ENCODE measurements at regions not wholly inside any gene's neighbourhood (a gene's known extent, or its start where the extent isn't known, plus 50 kb on each side); places are given as distances from the start of the nearest gene placed in this dataset.
"Not testable (repeated sequence)": the region's sequence is repeated elsewhere in the genome, so short reads cannot be mapped to it uniquely, and the experiment has no call there.

DNA sequence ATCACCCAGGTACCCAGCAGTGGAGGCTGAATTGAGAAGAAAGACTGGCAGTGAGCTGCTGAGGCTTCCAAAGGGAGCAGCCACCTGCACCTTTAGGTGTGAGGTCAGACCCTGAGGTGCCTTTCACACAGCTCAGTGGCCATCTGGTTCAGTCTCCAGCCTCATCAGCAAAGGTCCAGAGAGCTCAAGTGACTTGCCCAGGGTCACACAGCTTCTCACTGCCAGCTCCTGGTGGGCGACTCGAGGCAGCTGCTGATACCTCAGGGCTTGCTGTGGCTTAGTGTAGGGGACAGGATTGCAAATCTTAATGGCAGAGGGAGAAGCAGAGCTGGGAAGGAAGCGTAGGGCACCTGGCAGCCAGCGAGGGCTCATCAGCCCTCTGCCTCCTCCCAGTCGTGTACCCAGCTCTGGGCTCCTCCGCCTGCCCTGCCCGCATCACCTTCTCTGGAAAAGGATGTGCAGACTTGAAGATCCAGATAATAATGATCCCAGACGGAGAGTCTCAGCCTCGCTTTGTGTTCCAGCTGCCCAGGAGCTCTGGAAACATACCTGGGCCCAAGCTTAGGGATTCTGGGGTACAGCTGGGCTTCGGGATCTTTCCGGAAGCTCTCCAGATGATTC lies 165.3 kb upstream of the GSE1 start:
- DNase-seq: no peak

DNA sequence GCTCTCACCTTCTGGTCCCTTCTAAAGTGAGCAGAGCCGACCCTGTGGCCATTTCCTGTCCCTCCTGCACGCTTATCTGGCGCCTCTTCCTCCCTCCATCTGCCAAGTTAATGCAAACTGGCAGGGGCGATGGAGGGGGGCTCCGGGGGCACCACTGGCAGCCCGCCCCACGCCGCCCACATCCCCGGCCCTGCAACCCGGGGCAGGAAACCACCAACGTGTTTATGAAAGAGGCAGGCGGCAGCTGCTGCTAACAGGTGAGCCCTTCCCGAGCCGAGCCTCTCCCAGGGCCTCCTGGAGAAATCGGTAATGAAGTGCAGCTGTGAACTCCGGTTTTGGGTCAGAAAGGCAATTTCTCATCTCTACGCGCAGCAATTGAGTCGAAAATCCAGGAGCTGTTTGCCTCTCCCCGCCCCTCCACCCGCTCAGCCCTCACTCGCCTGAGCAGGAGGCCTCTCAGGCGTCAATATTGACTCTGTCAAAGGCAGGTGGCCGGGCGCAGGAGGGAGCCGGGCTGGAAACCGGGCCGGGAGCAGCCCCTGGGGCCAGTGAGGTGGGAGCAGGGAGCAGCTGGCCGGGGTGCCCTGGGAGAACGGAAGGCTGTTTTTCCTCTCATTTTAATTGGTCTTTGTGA lies 164.4 kb upstream of the GSE1 start:
- no peak for DNase-seq

DNA sequence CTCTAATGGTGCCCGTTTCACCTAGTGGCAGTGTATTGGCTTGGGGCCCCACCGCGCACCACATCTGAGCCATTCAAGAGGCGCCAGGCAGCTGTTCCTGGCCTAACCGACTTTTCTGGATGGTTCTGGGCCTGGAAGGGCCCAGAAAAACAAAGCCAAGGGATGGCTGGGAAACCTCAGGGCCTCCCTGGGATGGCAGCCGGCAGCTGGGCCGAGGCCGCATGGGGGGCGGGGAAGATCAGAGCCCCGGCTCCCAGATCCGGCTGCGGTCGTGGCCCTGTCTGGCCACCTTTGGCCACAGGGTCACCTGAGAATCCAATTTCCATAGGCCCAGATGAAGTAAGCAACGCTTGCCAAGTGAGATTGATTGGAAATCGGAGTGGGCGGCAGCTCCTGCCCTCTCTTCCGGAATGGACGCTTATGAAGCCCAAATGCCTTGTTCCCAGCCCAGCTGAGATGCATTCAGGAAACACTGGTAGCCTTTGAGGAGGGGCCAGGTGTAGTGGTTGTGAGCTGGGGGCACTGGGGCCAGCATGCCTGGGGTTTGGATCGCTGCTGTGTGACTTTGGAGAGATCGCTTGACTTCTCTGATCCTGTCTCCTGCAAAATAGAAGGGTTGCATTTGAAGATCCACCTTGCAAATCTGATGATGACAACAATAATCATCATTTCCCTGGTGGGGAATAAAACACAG lies 163.8 kb upstream of the GSE1 start:
- DNase-seq: no peak

DNA sequence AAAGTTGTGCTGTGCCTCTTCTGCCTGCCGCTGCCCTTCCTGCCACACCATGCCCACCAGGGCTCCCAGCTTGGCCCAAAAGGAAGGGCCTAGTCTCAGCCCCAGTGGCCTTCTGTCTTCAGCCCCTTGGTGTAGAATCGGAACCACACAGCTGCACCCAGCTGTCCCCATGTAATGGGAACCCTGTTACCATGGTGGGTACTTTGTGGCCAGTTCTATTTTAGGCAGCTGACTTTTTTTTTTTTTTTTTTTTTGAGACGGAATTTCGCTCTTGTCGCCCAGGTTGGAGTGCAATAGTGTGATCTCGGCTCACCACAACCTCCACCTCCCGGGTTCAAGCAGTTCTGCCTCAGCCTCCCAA lies 163.3 kb upstream of the GSE1 start:
- DNase-seq: no peak

DNA sequence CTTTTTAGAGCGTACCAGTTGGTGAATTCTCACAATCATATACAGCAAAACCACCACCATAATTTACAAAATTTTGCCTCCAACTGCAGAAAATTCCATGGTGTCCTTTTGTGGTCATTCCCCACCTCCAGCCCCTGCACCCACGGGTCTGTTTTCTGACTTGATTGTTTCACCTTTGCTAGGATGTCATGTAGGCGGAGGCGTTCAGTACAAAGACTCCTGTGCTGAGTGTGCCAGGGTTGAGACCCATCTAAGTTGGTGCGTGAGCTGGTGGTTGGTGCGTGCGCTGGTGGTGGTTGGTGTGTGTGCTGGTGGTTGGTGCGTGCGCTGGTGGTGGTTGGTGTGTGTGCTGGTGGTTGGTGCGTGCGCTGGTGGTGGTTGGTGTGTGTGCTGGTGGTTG lies 162.0 kb upstream of the GSE1 start:
- not testable (repeated sequence) for DNase-seq

DNA sequence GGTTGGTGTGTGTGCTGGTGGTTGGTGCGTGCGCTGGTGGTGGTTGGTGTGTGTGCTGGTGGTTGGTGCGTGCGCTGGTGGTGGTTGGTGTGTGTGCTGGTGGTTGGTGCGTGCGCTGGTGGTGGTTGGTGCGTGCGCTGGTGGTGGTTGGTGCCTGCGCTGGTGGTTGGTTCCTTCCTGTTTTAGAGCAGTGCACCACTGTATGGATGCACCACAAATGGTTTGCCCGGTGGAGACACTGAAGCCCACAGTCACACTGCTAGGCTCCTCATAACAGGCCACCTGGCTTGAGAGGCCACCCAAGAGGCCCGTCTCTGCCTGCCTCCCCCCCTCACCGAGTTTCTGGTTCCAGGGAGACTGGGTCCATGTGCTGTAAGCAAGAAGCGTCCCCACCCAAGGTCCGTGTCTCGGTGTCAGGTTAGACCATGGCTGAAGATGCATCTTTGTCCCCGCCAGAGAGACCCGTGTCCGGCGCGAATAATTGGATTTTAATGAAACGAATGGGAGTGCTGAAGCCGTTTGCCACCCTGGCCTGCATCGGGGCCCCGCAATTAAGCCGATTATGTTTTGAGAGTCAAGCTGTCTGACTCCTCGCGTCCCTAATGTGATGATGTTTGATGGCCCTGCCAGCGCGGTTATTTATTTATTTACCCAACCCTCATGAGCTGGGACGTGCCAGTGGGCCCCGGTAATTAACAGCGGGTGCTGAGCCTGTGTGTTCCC lies 161.3 kb upstream of the GSE1 start:
- no peak for DNase-seq

DNA sequence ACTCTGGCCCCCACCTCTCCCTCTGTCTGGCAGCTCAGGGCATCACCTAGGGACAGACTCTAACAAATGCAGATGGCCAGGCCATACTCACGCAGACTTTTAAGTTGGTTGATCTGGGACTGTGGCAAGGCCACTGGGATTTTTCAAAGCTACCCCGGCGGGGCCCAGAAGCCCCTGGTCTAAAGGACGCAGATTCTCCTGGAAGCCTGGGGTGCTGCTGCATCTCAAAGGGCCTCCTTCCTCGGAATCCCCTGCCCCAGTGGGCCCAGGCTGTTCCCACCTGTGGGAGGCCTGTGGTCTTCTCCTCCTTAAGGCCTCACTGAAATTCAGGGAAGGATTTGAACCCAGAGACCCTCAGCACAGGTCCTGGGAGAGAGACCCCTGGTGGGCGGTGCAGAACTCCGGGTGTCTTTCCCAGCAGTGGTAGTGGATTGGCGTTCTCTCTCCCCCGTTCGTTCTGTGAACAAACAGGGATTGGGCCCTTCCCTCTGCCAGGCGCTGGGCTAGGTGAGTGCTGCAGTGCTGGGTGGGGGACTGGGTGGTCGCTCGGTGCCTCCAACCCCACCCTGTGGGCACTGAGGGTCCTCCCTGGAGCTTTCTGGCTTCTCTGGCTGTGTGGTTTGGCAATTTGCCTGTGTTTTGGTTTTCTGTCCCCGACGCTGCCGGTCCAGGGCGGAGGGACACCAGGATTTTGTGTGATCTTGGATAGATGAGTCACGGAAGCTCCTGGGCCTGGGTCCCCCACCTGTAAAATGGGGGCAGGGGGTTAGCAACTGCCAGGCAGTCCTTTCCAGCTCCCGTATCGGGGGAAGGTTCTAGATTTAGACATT lies 160.5 kb upstream of the GSE1 start:
- DNase-seq: no peak

DNA sequence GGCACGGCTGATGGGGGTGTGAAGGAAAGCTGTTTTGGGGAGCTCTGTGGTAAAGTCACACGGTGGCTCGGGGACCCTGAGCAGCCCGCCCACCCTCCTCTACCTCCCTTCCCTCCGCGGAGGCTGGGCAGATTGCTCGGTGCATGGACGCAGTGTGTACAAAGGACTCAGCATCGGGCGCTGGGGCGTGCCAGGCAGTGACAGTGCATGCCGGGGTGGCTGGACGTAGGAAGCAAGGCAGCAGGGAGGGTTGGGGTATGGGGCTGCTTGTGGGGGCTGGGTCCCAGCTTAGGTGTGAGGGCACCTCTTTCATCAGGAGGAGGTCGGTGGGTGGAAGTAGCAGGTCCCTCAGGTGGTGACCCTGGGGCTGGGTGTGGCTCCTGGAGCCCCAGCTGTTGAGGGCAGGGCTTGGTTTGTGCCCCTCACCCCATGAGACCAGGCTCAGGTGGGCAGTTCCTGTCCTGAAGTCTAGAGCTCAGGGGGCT lies 159.9 kb upstream of the GSE1 start:
- DNase-seq: no peak

DNA sequence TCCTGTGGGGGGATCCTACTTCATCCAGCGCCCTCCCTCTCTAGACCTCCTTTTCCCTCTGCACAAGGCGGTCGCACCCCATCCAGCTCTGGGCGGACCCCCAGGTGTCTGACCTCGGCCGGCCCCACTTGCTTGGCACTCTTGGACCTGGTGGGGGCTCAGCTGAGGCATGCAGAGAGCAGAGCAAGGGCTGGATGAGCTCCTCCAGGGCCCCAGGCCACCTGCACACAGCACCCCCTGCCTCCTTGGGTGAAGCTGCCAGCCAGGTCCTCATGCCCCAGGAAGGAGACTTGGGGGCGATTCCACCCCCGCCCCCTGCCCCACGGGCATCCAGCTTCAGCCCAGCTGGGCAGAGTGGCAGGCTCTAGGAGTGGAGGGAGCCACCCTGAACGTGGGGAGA lies 159.4 kb upstream of the GSE1 start:
- no peak for DNase-seq

DNA sequence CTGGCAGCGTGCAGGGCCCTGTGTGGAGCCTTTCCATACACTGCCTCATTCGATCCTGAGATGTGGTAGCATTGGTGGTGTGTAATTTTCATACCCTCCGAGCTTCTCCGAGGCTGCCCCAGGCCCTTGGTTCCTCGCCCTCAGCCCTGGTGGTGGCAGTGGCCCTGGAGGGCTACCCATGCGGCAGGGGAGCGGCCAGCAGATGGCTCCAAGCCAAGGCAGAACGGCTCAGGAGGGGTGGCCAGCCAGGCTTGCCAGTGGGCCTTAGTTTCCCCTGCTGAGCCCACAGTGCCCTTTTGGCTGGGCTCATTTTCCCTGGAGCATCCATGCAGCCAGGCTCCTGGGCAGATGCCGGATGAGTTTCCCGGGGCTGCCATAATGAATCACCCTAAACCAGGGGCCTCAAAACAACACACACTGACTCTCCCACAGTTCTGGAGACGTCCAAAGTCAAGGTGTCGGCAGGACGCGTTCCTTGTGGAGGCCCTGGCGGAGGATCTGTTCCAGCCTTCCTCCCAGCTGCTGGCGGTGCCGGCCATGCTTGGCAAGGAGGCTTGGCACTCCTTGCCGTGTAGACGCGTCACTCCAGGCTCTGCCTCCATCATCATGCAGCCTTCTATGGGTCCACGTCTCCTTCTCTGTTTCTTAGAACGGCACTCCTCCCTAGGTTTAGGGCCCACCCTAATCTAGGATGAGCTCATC lies 158.8 kb upstream of the GSE1 start:
- no peak for DNase-seq

DNA sequence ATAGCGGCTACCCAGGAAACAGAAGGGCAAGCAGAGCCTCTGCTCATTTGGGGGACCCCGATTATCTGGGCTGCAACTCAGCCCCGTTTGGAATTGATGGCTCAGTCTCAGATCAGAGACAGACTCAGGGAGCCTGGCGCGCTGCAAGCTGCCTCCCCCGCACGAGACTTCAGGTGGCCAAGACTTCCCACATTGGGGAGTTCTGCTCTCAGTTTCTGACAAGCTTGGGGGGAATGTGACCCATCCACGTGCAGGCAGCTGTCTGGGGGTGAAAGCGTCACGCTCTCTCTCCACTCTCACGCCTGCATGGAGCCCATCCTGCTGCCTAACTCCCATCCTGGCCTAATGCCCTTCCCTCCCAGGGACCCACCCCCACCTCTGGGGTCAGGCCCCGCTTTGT lies 157.6 kb upstream of the GSE1 start:
- no peak for DNase-seq

DNA sequence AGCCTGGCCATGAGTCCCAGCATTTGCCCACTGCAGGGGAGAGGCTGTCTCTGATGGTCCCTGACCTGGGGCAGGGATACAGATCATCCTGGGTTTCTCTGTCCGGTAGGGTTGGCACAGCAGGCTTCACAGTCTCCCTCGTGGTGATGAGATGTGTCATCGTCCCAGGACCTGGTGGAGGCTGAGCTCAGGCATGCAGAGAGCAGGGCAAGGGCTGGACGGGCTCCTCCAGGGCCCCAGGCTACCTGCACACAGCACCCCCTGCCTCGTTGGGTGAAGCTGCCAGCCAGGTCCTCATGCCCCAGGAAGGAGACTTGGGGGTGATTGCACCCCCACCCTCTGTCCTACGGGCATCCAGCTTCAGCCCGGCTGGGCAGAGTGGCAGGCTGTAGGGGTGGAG lies 155.8 kb upstream of the GSE1 start:
- no peak for DNase-seq

DNA sequence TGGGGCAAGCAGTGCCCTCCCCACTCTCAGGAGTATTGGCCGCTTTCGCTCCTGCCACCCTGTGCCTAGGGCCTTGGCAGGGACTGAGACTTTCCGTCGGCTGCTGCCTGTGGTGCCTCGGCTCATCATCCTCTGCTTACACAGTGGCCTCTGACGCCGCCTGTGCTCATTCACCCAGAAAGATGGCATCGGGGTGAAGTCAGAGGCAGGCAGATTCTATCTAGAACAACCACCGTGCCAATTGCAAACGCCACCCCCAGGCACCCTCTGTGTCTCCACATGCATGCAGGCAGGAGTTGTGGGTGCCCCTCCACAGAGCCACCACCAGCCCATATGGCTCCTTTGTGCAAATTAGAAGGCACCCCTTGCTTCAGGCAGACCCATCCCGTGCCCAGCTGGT lies 154.2 kb upstream of the GSE1 start:
- DNase-seq: no peak

DNA sequence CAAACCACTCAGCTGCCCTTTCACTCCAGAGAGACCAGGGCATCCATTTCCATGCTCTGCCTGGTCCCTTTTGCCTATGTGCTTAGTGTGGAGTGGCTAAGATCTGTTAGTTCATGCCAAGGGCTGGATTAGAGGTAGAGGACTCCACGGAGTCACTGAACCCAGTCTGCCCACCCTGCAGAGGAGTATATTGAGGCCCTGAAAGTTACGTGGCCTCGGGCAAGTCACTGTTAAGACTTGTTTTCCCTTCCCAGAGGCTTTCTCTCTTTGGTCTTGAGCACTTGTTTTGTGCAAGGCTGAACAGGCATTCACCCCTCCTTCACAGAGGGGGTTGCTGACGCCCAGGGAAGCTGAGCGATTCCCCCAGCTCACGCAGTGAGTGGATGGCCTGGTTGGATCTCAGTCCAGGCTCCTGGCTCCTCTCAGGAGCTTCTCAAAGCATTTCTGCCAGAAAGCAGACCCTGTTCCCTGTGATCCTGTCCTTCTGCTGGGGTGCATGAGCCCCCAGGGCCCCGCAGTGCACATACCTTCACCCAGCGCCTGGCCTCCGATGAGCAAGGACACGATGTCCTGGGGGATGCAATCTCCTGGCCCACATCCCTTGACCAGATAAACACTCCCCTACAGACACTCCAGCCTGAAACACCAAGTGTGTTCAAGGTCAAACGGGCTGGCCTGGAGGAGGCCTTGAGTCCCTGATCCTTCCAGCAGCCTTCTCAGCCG lies 153.4 kb upstream of the GSE1 start:
- DNase-seq: no peak

DNA sequence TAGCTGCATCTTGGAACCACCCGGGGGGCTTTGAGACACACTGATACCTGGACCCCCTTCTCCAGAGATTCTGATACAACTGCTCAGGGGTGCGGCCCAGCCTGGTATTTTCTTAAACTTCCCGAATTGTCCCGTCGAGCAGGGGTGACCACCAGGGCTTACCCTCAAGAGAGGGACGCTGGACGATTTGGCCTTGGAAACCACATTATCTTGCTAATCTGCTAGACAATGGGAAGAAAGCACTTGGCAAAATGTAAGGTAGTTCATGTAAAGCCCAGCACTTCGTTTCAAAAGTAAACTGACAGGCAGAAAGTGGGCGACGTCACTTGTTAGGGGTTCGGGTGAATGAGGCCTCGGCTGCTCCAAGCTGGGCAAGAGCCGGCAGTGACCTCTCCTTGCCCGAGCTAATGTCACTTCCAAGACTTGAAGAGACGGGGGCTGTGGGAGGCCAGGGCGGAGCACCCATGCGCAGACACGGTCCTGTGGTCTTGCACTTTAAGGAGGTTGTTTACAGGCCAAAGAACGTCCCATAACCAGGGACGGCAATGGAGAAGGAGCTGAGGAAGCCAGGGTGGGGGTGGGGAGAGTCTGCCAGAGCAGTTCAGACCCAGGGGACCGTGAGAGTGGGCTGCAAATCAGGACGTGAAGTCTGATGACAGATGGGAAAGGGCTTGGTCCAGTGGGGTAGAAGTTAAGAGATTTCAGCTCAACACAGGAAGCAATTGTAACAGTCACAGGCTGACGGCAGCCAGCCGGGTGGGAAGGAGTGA lies 152.7 kb upstream of the GSE1 start:
- no peak for DNase-seq

DNA sequence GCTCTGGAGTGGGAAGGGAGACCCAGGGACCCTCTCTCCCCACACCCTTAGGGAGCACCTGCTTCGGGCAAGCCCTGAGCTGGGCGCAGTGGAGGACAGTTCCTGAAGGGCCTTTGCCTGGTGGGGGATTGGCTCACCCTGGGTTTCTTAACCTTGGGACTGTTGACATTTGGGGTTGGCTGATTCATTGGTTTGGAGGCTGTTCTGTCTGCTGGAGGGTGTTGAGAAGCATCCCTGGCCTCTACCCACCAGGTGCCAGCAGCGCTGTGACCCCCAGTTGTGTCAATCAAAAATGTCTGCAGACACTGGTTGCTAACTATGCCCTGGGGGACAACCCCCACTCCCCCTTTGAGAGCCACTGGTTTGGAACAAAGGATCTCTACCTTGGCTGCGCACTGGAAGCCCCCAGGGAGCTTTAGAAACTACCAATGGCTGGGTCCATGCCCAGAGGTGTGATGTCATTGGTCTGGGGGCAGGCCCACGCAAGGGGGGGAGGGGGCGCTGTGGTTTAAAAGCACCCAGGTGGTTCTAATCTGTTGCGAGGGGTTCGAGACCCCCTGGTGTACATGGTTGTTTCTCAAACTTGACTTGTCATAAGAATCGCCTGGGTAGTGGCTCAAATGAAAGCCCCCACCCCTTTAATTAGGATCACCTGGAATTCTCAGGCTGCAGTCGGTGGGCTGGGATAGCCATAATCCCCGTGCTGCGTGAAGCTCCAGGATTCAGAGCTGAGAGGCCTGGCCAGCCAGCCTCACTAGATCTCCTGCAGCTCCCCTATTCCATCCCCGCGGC lies 151.9 kb upstream of the GSE1 start:
- DNase-seq: no peak

DNA sequence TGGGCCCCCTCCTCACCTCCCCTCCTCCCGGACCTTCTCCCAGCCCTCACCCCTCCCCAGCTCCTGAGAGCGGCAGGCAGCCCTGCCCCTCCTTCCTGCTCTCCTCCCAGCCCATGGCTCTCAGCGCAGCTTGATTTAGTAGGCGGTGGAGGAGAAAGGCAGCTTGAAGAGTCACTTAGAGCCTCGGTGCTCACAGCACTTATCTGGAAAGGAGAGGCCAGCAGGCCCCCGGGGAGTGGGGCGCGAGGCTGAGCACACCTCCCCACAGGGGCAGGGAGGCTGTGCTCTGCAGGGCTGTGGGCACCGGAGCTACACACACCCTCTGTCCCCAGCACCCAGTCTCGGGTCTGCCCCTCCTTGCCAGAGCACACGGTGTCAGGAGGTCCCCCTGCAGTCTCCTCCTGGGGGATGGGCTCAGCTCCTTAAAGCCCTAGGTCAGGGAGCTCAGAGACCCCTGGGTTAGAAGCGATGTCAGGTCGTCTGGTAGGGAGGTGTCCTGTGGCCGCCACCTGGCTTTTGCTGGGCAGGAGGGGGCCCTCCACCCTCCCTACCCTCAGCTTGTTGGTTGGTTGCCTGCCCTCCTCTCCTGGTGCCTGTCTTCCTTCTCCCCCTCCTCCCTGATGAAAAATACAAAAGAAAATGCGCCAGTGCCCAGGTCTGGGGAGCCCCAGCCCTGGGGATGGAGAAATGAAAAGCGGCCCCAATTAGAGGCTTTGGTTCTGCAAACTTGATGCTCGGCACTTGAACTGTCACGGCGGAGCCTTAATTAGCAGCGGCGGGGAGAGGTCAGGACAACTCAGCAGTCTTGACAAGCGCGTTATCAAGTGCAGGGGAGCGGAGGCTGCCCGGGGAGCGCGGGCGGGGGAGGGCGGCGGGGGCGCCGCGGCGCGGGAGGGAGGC lies 151.1 kb upstream of the GSE1 start:
- no peak for DNase-seq

Measured in dermis blood vessel endothelial cell (primary cell).